GM18870 (cell line): ENCODE measurements at regions not wholly inside any gene's neighbourhood (a gene's known extent, or its start where the extent isn't known, plus 50 kb on each side); places are given as distances from the start of the nearest gene placed in this dataset.
"Not testable (repeated sequence)": the region's sequence is repeated elsewhere in the genome, so short reads cannot be mapped to it uniquely, and the experiment has no call there.

Experiments
- ATAC-seq: cut with Tn5 transposase; IDR thresholded peaks from one replicate; pipeline ENCODE4 v1.9.1; 2021; ENCODE audit warnings: moderate library complexity; ENCODE audit not compliant: unreplicated experiment

DNA sequence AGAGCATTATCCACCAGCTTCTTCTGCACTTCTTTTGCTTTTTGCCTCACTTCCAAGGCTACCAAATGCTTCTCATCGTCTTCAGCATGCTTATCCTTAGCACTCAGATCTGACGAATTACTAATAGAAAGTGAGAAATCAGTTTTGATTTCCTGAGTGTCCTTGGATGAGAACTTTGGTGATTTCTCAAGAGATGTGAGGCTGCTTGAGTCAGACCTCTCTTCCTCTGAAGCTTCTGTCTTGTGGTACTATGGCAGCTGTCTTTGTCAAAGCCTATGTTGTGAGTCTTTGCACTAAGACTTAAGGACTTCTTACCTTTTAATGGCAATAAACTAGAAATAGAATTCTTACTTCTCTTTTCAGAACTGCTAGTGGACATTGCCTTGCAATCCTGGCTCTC is 169.9 kb downstream of the CPE start:
- no peak for ATAC-seq

DNA sequence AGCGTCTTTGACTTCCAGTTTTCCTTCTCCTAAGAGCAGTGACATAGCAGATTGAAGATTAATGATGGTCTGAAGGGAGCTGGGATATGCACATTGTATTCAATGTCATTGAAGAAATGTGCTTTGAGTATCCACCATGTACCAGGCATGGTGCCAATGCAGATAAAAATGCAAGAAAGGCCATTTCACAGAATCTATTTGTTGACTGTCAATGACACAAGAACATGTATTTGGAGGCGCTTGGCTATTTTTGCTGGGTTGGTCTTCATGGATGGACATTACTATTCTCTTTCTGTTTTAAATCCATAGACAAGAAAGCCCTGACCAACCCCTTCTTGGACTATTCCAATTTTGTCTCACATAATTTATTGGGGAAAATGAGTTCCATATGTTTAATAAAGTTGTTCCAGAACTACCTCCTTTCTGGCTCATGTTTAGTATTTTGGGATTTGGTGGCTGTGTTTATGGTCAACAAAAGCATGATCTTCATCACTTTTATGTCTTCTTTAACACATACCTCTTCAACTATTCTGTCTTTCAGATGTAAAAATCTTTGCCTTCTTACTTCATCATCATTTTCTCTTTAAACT is 174.5 kb downstream of the CPE start:
- no peak for ATAC-seq

GRCh38 chr4:165555302-165555701 is 176.5 kb downstream of the CPE start:
- ATAC-seq: no peak

GRCh38 chr4:165556383-165556782 is 177.6 kb downstream of the CPE start:
- ATAC-seq: no peak

GRCh38 chr4:165560941-165561340 is 182.1 kb downstream of the CPE start:
- no peak for ATAC-seq

GRCh38 chr4:165563851-165564250 is 185.0 kb downstream of the CPE start:
- ATAC-seq: no peak

- ATAC-seq: no peak
Observed at GRCh38 chr4:165569031-165569430, 190.2 kb downstream of the CPE start.

- ATAC-seq: not testable (repeated sequence)
Observed at GRCh38 chr4:165571476-165571875, 192.7 kb downstream of the CPE start.

DNA sequence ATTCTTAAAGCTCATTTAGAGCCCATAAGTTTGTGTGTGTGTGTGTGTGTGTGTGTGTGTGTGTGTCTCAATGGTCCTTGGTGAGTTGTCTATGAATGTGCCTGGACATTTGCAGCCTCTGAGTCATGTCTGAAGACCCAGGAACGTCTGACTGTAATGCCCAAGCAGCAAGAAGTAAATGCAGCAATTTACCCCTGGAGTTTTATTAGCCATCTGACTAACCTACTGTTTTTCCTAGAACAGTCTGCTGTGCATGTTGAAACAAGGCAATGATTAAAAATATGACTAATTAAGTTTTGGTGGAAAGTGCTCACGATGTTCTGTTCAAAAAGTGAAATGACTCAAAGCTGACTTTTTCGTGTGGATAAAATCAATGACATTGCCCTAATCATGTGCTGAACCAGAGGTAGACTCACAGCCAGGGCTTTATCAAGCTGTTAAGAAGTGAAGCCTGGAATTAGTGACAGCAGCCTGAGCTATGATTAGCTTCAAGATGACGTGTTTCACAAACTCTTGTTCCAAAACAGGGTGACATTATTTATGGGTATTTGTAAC is 201.6 kb downstream of the CPE start:
- no peak for ATAC-seq

DNA sequence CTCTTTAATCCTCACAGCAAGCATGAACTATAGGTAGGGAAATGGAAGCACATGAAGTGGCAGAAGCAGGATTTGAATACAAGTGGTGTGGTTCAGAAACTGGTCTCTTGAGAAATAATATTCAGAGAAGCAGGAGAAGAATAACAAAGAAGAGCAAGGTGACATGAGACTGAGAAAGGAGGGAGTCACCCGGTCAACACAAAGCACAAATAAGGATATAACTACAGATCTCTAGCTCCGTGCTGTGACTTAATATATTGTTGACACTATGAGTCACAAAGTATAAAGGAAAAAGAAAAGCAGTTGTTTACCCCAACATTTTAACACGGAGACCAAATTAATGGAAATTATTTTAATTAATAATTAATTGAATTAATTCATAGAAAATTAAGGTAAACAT is 204.5 kb downstream of the CPE start:
- no peak for ATAC-seq

DNA sequence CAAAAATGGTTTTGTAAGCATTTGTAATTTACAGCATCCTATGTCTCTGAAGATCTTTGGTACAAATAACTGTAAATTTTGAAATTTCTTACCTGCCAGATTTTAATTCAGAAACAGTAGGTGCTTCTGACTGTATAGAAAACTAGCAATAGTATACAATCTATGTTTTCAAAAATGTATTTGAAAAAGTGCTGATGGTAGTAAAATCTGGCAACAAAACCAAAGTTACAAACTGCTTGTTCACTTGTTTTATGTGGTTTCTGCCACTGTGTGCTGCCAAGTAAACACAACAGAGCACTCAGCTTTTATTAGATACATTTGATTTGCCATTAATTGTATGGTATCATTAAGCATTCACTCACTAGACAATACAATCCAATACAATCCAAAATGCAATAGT is 206.1 kb downstream of the CPE start:
- ATAC-seq: no peak

DNA sequence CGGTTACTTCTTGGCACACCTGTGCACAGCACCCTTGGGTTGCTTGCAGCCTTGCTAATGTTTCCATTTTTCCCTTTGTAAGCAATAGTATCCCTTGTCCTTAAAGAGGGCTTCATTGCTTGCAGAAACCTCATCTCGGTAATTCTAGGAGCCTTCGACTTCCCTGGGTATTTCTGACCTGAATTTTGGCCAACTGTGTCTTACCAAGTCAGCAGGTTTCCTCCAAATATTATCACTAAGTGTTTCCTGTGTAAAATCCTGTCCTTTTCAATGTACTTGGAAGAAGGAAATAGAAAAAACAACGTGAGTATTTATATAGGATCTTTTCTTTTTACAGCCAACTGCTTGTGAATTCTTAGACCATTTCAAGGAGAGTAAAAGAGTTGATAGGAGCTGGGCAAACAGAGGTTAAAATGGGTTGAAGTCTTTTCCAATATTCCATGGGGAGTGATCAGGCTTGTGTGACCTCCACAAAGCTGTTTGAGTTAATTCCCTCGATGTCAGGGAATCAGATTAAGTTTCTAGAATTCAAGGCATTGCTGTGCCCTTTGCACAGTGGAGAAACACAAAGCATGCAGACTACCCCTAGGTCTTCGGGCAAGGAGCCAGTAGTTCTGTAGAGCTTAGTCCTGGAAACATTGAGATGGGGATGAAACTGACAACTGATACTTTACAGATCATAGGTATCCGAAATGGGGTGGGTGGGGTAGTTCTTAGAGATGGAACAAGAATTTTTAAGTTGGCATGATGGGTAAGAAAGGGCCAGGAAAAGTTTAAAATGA is 209.9 kb downstream of the CPE start:
- ATAC-seq: no peak

GRCh38 chr4:165592386-165592785 is 213.6 kb downstream of the CPE start:
- no peak for ATAC-seq

DNA sequence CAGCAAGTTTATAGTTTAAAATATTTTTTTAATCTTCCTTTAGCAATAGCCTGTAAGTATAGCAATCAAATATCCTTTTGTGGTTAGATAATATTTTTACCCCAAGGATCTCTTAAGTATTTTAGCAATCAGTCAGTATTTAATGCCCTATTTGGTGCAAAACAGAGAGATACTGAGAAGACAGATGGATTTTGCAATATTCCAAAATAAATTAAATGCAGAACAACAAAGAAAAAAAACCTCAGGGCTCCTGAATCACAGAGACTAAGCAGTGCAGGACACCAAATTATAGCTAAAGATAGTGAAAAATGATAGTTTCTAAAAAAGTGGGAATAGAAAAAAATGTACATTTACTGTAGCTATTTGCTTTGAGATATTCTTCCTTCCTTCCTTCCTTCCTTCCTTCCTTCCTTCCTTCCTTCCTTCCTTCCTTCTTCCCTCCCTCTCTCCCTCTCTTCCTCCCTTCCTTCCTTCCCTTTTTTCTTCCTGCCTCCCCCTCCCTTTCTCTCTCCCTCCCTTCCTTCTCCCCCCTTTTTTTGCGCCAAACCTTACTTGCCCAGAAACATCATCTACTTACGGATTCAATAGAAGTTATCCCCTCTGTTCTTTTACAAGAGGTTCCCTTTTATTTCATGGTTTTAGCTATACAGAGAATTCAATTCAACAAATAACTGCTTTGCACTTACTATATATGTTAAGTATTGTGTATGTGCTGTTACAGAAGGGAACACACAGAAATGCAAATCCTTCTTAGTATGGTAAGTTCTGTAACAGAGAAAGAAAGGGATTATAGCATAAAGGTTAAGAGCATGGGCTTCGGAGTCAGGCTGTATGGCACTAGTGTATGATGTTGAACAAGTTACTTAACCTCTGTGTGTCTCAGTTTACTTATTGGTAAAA is 219.0 kb downstream of the CPE start:
- ATAC-seq: no peak

GRCh38 chr4:165600959-165601683 is 222.3 kb downstream of the CPE start:
- no peak for ATAC-seq

DNA sequence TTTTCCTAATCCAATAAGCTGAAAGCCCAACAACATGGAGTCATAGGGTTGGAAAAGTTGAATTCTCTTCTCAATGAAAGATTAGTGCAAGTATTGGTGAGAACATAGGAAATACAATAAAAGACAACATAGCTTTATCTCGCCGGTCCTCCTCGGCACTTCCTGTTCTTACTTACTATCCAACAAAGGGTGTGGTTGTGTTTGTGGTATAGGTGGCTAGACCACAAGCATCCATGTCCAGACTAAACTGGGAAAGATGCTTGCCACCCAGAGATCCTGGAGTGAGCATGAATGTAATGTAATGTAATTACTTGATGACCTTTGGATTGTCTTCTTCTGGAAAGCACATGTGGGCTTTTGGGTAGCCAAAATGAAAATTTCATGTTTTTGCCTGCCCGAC is 223.8 kb downstream of the CPE start:
- no peak for ATAC-seq

DNA sequence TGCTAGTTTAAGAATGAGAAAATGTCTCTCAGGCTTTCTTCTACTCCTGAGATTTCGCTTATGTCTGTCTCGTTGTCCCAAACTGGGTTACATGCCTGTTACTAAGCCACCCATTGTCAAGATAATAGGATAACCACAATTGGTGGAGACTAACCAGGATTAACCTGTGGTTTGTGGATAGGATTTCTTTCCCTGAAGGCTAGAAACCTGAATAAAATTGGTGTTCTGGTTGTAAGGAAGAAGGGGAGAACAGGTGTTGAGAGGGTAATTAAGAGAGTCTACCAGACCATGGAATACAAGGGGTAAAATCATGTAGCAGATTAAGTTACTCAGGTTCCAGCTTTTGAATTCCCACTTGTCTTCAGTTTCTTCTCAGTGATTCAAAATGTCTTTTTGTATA is 225.4 kb downstream of the CPE start:
- no peak for ATAC-seq

DNA sequence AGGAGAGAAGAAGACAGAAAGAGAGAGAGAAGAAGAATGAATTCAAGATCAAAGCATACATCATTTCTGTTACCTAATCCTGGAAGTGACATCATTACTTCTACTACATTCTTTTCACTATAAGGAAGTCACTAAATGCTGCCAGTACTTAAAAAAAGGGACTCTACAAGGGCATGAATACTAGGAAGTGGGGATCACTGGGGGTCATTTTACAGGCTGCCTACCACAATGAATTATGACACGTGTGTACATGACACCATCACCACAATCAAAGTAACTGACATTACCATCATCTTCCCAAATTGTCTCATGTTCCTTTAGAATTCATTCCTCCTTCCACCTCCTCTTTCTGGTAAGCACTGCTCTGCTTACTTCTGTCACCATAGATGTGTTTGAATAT is 227.0 kb downstream of the CPE start:
- ATAC-seq: no peak

DNA sequence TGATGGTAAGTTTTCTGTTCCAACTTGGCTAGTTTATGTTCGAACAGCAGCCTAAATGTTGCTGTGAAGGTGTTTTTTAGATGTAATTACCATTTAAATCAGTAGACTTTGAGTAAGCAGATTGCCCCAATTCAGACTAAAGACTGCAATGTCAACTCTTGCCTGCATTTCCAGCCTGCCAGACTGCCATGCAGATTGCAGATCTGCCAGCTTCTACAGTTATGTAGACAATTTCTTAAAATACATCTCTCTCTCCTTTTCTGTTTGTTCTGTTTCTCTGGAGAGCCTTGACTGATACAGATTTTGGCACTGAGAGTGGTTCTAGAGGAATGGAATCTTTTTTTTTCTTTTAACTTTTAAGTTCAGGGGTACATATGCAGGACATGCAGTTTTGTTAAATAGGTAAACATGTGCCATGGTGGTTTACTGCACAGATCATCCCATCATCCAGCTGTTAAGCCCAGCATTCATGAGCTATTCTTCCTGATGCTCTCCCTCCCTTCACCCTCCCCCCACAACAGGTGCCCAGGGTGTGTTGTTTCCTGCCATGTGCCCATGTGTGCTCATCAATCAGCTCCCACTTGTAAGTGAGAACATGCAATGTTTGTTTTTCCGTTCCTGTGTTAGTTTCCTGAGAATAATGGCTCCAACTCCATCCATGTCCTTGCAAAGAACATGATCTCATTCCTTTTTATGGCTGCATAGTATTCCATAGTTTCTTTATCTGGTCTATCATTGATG is 227.8 kb downstream of the CPE start:
- no peak for ATAC-seq

GRCh38 chr4:165609653-165610052 is 230.8 kb downstream of the CPE start:
- ATAC-seq: no peak
